Left lung (tissue), 4 donors: ENCODE measurements at regions not wholly inside any gene's neighbourhood (a gene's known extent, or its start where the extent isn't known, plus 50 kb on each side); places are given as distances from the start of the nearest gene placed in this dataset.

Experiments
- ATAC-seq: fragments of 200-7000 bp; cut with Tn5 transposase; one replicate; pipeline ENCODE4 v1.9.1; 2020; ENCODE audit warnings: moderate library complexity
- DNase-seq, 4 donors: peaks; one replicate each; pipeline ENCODE4 v3.0.0-alpha.2; 2013 to 2020
- H3K27ac ChIP-seq, 2 donors: fragments of 200-600 bp; sonication (generic) in 1 of 2; one replicate each; pipeline versions ENCODE4 v1.5.0 to v1.8.0; 2020 to 2021
- H3K27me3 ChIP-seq, 2 donors: fragments of 200-600 bp; sonication (generic) in 1 of 2; one replicate each; pipeline versions ENCODE4 v1.5.0 to v1.8.0; 2020 to 2021
- H3K36me3 ChIP-seq, 2 donors: fragments of 200-600 bp; sonication (generic) in 1 of 2; one replicate each; pipeline versions ENCODE4 v1.5.0 to v1.8.0; 2020 to 2021
- H3K4me1 ChIP-seq, 2 donors: fragments of 200-600 bp; one replicate each; pipeline ENCODE4 v1.8.0; 2021
- H3K4me3 ChIP-seq, 2 donors: fragments of 200-600 bp; sonication (generic) in 1 of 2; one replicate each; pipeline versions ENCODE4 v1.5.0 to v1.8.0; 2020 to 2021; ENCODE audit warnings: mild to moderate bottlenecking in 1 of 2
- H3K9me3 ChIP-seq, 2 donors: fragments of 200-600 bp; sonication (generic) in 1 of 2; one replicate each; pipeline versions ENCODE4 v1.5.0 to v1.8.0; 2020 to 2021
- intact Hi-C, 2 donors: fragments of 100-400 bp; cut with DNase I; formaldehyde crosslinking; loops; one replicate each; pipeline versions ENCODE4 v1.11.2 to v1.14.2; 2022
- TF ChIP-seq, protein P1 (sequence below), 2 donors: fragments of 200-600 bp; sonication (generic) in 1 of 2; IDR thresholded peaks; one replicate each; pipeline versions ENCODE4 v1.5.0 to v1.8.0; 2021; ENCODE audit warnings: antibody characterized with exemption in 2 of 2
- donor health status: DM: no; HTN: yes; CAD: no.
- donor health status: DM: no; HTN: no; CAD: no.

DNA sequence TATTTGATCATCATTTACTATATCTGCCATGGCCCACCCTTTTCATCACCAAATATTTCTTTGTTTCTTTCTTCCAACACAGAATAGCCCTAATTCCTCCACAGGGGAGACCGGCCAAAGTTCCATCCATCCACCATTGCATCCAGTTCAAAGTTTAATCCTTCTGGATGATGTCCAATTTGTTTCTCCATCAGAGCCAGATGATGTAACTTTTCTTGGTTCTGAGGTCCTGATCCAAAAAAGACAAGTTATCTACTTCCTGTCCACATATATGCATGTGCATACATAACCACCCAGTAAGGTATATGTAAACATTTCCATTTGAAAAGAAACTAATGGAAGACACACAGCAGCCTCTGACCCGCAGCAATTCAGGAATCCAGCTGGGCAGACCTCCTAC lies 237.3 kb downstream of the SHOX2 start:
- H3K27ac ChIP-seq: no peak overlapping the region

DNA sequence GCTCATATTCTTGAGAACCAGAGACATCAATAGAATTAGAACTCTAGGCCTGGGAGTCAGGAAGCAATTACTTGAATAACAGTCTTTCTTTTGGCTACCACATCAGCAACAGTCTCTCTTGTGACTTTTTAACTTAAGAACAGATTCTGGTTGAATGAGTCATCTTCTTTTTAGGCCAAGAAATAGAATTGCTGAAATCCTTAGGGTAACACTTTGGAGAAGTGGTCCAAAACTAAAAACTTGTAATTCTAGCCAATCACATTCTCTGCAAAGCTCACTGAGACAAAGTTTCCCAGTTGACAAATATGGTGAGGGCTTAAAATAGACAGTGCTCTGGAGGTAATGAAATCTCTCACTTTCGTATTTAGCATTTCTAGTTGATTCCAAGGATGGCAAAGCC lies 238.0 kb downstream of the SHOX2 start:
- TF ChIP-seq, protein P1, sequence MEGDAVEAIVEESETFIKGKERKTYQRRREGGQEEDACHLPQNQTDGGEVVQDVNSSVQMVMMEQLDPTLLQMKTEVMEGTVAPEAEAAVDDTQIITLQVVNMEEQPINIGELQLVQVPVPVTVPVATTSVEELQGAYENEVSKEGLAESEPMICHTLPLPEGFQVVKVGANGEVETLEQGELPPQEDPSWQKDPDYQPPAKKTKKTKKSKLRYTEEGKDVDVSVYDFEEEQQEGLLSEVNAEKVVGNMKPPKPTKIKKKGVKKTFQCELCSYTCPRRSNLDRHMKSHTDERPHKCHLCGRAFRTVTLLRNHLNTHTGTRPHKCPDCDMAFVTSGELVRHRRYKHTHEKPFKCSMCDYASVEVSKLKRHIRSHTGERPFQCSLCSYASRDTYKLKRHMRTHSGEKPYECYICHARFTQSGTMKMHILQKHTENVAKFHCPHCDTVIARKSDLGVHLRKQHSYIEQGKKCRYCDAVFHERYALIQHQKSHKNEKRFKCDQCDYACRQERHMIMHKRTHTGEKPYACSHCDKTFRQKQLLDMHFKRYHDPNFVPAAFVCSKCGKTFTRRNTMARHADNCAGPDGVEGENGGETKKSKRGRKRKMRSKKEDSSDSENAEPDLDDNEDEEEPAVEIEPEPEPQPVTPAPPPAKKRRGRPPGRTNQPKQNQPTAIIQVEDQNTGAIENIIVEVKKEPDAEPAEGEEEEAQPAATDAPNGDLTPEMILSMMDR (IDR thresholded peaks at IDR 0.05): no peak
- H3K27me3 ChIP-seq: no peaks in the 10 kb centered on the region
- ATAC-seq (peak; percentile 41), DNase-seq (no peak)
- H3K36me3 ChIP-seq: no peaks in the 10 kb centered on the region
- peak overlapping the region in 1 of 2 donors; percentile 44 for H3K27ac ChIP-seq
- intact Hi-C loops: no loop called here
- no peaks in the 10 kb centered on the region for H3K4me1 ChIP-seq
- H3K9me3 ChIP-seq: no peaks in the 10 kb centered on the region
- H3K4me3 ChIP-seq: no peak overlapping the region

More for the DNA sequence above, 237.3 kb downstream of the SHOX2 start:
- no peak overlapping the region for H3K4me3 ChIP-seq
- no peaks in the 10 kb centered on the region for H3K36me3 ChIP-seq
- intact Hi-C loops: no loop called here
- no peaks in the 10 kb centered on the region for H3K9me3 ChIP-seq
- no peaks in the 10 kb centered on the region for H3K4me1 ChIP-seq
- no peak for DNase-seq
- TF ChIP-seq, protein P1 (IDR thresholded peaks at IDR 0.05): no peak
- no peaks in the 10 kb centered on the region for H3K27me3 ChIP-seq
- ATAC-seq: no peak

DNA sequence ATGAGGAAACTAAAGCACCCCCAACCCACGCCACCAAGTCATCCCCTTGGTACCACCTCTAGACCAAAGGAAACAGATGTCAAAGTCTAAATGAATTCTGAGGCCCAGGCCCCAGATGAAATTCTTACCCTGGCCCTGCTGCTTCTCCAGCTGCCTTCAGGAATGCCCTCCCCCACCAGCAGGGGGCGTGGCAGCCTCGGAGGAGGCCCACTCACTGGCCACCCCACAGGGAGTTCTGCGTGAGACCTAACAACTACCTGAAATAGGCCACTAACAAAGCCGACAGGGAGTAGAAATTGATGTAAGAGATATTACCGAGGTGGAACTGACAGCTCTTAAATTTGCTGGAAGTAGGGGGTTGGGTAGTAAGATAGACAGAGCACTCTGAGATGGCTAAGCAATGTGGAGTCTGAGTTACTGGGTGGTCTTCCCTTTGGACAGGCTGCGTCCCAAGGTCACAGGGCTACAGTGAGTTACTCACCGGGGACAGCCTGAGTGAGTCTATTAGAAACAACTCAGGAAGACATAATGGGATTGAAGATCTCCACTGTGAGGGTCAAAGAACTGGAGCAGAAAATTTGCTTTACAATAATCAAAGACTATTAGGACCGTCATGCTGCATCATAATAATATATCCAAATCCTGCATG lies 240.7 kb downstream of the SHOX2 start:
- peak; percentile 46 for ATAC-seq
- TF ChIP-seq, protein P1 (IDR thresholded peaks at IDR 0.05): peak in 1 of 2 donors; percentile 59
- Histone ChIP-seq H3K9me3 (no peaks in the 10 kb centered on the region), H3K27ac (no peak overlapping the region), H3K4me3 (no peak overlapping the region), H3K36me3 (no peaks in the 10 kb centered on the region), H3K27me3 (no peaks in the 10 kb centered on the region), H3K4me1 (no peaks in the 10 kb centered on the region)
- DNase-seq: peak in 1 of 4 donors; percentile 78
- intact Hi-C loops: no loop called here

DNA sequence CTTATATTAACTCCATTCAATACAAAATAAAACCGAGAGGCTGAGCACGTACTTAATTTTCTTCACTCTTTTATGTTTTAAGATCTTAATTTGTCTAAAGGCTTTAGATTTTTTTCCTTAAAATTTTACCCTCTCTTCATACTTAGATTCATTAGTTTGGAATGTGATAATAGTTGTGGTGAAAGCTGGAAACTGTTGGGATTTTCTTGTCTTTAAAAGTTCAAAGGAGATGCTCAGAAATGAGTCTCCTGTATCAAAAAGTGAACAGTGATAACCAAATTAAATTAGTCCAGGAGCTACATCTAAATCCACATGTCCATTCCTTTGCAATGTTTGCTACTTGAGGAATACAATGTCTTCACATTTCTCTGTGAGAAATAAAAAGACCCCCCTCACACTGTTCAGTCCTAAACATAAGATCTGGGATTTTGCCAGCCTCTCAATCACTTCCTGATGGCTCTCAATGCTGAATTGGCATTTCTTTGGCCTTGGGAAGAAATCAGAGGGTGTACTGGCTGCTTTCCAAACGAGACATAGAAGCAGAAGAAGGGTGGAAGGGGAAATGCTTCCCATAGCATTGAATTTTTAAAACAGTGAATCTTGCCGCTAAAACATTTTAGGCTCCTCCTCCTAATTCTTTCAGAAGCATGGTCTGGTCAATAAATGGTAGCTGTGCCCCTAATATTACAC lies 245.0 kb downstream of the SHOX2 start:
- H3K27me3 ChIP-seq: no peaks in the 10 kb centered on the region
- no peak overlapping the region for H3K27ac ChIP-seq
- ATAC-seq (no peak), DNase-seq (no peak)
- intact Hi-C loops: no loop called here
- H3K4me3 ChIP-seq: no peak overlapping the region
- TF ChIP-seq, protein P1 (IDR thresholded peaks at IDR 0.05): no peak
- no peaks in the 10 kb centered on the region for H3K4me1 ChIP-seq
- H3K9me3 ChIP-seq: no peaks in the 10 kb centered on the region
- H3K36me3 ChIP-seq: no peaks in the 10 kb centered on the region

DNA sequence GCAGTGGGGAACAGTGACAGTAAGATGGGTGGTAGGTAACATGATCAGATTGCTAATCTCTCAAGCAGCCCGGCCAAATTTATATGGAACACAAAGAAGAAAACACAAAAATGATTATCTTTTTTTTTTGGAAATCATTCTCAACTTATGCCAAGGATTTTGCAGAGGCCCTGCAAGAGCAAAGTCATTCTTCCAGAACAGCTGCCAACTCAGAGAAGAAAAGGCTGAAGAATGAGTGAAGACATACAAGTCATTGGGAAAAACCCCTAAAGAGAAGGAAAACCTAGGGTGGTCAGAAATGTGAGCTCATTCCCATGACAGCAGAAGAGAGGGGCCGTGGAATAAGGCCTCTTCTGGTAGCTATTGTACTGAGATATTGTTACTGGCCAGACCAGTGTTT lies 246.7 kb downstream of the SHOX2 start:
- H3K36me3 ChIP-seq: no peaks in the 10 kb centered on the region
- H3K4me1 ChIP-seq: no peaks in the 10 kb centered on the region
- ATAC-seq: no peak
- no peak overlapping the region for H3K27ac ChIP-seq
- H3K9me3 ChIP-seq: no peaks in the 10 kb centered on the region
- TF ChIP-seq, protein P1 (IDR thresholded peaks at IDR 0.05): no peak
- no peak for DNase-seq
- intact Hi-C loops: no loop called here
- no peaks in the 10 kb centered on the region for H3K27me3 ChIP-seq
- no peak overlapping the region for H3K4me3 ChIP-seq
